ENCODE measurements at regions not wholly inside any gene's neighbourhood (a gene's known extent, or its start where the extent isn't known, plus 50 kb on each side); places are given as distances from the start of the nearest gene placed in this dataset.
"Not testable (repeated sequence)": the region's sequence is repeated elsewhere in the genome, so short reads cannot be mapped to it uniquely, and the experiment has no call there.

DNA sequence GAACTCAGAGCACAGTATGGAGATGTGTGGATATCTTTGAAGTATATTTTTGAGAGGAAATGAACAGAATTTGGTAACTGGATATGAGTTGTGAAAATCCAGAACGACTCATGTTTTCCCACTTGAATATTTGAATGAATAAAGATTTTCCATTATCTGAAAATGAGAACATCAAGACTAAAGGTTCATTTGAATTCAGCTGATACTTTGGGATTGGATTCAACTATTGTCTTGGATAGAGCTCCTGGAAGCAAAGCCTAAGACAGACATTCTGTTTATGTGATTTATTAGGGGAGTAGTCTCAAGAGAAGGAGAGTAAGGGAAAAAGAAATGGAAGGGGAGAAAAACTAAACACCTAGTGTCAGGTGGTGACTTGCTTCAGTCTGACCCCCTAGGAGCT, 256.0 kb upstream of the LYPLAL1 start:
- TF ChIP-seq Cebpa-rat (IDR thresholded peaks at IDR 0.05), result no peak
- no peaks in the 10 kb centered on the region for H3K9me3 ChIP-seq
- no peaks in the 10 kb centered on the region for H4K20me1 ChIP-seq
- H3K9ac ChIP-seq, result no peak overlapping the region
- H3K4me3 ChIP-seq, result no peak overlapping the region
- no peak overlapping the region for H3K4me2 ChIP-seq
- H3K27ac ChIP-seq, result no peak overlapping the region
- H3K4me1 ChIP-seq, result no peaks in the 10 kb centered on the region
- no peaks in the 10 kb centered on the region for H3K36me3 ChIP-seq
- no peaks in the 10 kb centered on the region for H3K27me3 ChIP-seq

DNA sequence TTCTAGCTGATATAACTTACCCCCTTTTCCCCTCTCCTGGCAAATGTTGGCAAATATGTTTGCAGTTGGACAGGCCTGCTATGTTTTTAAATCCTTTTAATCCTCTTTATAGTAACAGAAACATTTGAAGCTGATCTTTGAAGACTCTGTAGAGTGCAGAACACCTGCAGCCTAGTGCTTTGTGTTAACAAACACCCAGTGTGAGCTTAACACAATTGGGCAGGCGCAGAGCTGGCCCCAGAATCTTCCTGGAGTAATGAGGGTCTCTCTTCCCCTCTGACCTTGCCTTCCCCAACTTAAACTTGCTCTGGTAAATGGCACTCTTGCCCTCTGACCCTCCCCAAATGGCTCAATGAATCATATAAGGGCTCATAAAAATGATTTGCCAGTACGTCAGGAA, 247.9 kb upstream of the LYPLAL1 start:
- Histone ChIP-seq H3K4me2 (no peak overlapping the region), H3K9ac (no peak overlapping the region), H3K27me3 (no peaks in the 10 kb centered on the region), H3K4me3 (no peak overlapping the region), H3K27ac (no peak overlapping the region), H3K9me3 (no peaks in the 10 kb centered on the region), H3K4me1 (no peaks in the 10 kb centered on the region), H3K36me3 (no peaks in the 10 kb centered on the region), H4K20me1 (no peaks in the 10 kb centered on the region)
- no peak for TF ChIP-seq Cebpa-rat (IDR thresholded peaks at IDR 0.05)

DNA sequence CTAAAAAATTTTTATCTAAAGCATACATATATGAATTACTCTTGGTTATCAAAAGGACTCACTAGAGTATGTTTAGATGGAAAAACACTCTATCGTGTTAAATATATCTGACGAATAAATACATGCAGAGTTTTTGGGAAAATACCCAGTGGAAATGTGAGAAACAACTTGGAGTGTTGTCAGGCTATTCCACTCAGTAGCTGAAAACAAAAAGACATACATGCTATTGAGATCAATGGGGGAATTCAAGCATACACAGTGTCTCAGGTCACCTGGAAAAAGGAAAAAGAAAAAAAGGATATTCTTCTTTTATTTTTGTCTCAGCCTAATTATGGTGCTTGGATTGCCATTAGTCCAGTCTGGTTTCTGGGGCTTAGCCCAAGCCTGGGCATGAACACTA, 247.0 kb upstream of the LYPLAL1 start:
- Histone ChIP-seq H3K27ac (no peak overlapping the region), H4K20me1 (no peaks in the 10 kb centered on the region)
- TF ChIP-seq Cebpa-rat (IDR thresholded peaks at IDR 0.05), result no peak

DNA sequence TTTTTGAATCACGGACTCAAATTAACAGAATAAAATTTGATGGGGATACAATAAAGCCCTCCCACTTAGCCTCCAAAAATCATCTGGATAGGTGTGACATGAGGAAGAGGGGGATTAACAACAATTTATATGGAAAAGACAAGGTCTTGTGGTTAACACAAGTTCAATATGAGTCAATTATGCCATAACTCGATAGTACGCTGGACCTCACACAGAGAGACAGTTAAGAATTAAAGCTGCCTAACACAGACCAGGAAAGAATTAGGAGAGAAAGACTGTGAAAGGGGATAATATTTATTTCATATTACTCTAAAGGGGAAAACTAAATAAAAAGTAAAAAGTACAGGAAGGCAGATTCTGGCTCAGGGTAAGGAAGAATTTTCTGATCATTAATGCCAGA, 243.7 kb upstream of the LYPLAL1 start:
- Histone ChIP-seq H3K36me3 (no peaks in the 10 kb centered on the region), H3K9me3 (no peaks in the 10 kb centered on the region), H3K4me1 (no peaks in the 10 kb centered on the region), H3K27ac (no peak overlapping the region), H3K4me3 (no peak overlapping the region), H4K20me1 (no peaks in the 10 kb centered on the region), H3K4me2 (no peak overlapping the region), H3K9ac (no peak overlapping the region), H3K27me3 (no peaks in the 10 kb centered on the region)
- no peak for TF ChIP-seq Cebpa-rat (IDR thresholded peaks at IDR 0.05)

More for the DNA sequence above, 247.0 kb upstream of the LYPLAL1 start:
- no peaks in the 10 kb centered on the region for H3K27me3 ChIP-seq
- no peak overlapping the region for H3K9ac ChIP-seq
- no peaks in the 10 kb centered on the region for H3K9me3 ChIP-seq
- H3K4me1 ChIP-seq, result no peaks in the 10 kb centered on the region
- no peak overlapping the region for H3K4me2 ChIP-seq
- H3K4me3 ChIP-seq, result no peak overlapping the region
- H3K36me3 ChIP-seq, result no peaks in the 10 kb centered on the region

DNA sequence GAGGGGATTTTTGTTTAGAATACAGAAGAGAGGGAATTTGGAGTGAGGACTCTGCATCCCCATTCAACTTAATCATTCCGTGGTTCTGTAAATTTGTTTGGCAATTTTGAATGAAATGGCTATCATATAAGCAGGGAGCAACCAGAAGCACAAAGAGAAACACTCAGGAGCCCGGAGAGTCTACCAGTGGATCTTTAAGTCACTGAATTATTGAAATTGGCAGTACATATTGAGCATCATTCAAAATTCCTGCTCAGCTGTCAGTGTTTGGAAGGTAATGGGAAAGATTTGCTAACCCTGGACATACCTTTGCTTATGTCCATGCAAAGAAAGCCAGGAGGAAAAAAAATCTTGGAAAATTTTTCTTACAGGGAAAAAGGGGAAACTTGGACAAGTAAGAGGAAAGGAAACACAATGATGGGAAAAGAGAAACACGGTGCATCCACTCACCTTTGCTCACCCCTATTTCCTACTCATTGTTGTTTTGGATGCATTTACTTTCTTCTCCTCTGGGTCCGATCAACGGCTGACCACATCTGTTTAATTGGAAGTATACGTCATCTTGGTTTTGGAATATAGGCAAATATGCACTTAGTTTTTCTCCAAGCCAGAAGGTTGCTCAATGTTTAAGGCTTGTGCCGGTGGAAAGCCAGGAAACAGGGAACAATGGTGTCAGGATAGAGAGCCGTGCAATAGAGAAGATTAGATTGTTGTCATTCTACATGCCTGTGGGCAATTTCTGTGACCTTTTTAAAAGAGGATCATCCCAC, 243.0 kb upstream of the LYPLAL1 start:
- Histone ChIP-seq H3K9ac (no peak overlapping the region), H3K27me3 (no peaks in the 10 kb centered on the region), H3K4me2 (no peak overlapping the region), H4K20me1 (no peaks in the 10 kb centered on the region), H3K27ac (no peak overlapping the region), H3K36me3 (no peaks in the 10 kb centered on the region), H3K4me1 (no peaks in the 10 kb centered on the region), H3K4me3 (no peak overlapping the region), H3K9me3 (no peaks in the 10 kb centered on the region)
- no peak for TF ChIP-seq Cebpa-rat (IDR thresholded peaks at IDR 0.05)

DNA sequence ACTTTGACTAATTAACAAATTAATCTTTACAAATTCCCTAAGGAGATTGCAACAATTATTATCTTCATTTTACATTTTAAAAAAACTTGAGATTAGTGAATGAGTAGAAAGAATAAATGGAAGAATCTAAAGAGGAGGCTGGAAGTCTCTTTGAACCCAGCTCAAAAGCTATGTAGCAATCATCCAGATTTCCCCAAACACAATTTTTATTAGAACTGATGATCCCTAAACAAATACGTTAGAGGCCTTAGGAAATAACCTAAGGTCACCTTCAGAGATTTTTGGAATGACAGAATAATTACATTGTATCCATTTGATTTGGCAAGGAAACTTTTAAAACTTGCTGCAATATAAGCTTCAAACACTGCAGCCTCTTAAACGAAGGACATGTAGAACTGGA, 242.4 kb upstream of the LYPLAL1 start:
- Histone ChIP-seq H3K27ac (no peak overlapping the region), H3K4me3 (no peak overlapping the region), H3K4me2 (no peak overlapping the region), H3K36me3 (no peaks in the 10 kb centered on the region), H4K20me1 (no peaks in the 10 kb centered on the region), H3K9ac (no peak overlapping the region), H3K4me1 (no peaks in the 10 kb centered on the region), H3K9me3 (no peaks in the 10 kb centered on the region), H3K27me3 (no peaks in the 10 kb centered on the region)
- TF ChIP-seq Cebpa-rat (IDR thresholded peaks at IDR 0.05), result no peak

DNA sequence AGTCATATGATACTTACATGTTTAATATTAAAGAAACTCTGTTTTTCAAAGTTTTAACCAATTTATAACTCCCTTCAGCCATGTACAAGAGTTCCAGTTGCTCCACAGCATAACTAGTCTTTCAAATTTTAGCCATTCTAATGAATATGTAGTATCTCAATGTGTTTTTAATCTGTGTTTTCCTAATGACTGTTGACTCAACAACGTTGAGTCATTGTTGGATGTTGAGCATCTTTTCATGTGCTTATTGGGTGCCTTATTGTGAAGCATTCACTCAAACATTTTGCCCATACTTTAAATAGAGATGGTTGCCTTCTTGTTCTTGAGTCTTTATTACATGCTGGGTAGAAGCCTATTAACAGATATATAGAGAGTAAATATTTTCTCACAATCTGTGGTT, 240.2 kb upstream of the LYPLAL1 start:
- Histone ChIP-seq H3K27me3 (no peaks in the 10 kb centered on the region), H3K9ac (no peak overlapping the region), H3K36me3 (no peaks in the 10 kb centered on the region), H3K9me3 (no peaks in the 10 kb centered on the region), H3K4me3 (no peak overlapping the region), H4K20me1 (no peaks in the 10 kb centered on the region), H3K4me2 (no peak overlapping the region), H3K4me1 (no peaks in the 10 kb centered on the region), H3K27ac (no peak overlapping the region)
- no peak for TF ChIP-seq Cebpa-rat (IDR thresholded peaks at IDR 0.05)

DNA sequence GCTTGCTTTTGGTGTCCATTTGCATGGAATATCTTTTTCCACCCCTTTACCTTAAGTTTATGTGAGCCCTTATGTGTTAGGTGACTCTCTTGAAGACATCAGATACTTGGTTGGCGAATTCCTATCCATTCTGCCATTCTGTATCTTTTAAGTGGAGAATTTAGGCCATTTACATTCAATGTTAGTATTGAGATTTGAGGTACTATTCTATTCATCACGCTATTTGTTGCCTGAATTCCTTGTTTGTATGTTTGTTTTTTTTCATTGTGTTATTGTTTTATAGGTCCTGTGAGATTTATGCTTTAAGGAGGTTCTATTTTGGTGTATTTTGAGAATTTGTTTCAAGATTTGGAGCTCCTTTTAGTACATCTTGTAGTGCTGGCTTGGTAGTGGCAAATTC, 238.3 kb upstream of the LYPLAL1 start:
- H3K4me2 ChIP-seq, H3K27ac ChIP-seq, H4K20me1 ChIP-seq, H3K4me3 ChIP-seq, H3K9ac ChIP-seq, H3K9me3 ChIP-seq, H3K4me1 ChIP-seq, H3K36me3 ChIP-seq, H3K27me3 ChIP-seq: not testable (repeated sequence)

DNA sequence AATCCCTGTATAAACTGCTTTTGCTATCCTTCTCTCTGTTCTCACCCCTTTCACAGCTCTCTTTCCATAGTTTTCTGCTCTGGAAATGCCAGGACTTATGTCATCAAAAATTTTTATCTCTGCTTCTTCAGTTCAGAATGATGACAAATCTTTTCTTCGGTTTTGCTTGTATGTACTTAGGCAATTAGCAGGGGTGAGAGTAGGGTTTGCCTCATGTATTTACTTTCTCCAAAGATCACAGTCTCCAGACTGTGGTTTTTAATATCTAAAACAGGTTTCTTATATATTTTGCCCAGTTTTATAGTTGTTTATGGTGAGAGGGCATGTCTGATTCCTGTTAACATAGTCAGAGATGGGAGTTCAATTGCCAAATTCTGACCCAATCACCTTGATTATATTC, 235.4 kb upstream of the LYPLAL1 start:
- Histone ChIP-seq H3K9ac (no peak overlapping the region), H3K27me3 (no peaks in the 10 kb centered on the region), H3K36me3 (no peaks in the 10 kb centered on the region), H4K20me1 (no peaks in the 10 kb centered on the region), H3K4me2 (no peak overlapping the region), H3K27ac (no peak overlapping the region), H3K9me3 (no peaks in the 10 kb centered on the region), H3K4me3 (no peak overlapping the region), H3K4me1 (no peaks in the 10 kb centered on the region)
- TF ChIP-seq Cebpa-rat (IDR thresholded peaks at IDR 0.05), result no peak

DNA sequence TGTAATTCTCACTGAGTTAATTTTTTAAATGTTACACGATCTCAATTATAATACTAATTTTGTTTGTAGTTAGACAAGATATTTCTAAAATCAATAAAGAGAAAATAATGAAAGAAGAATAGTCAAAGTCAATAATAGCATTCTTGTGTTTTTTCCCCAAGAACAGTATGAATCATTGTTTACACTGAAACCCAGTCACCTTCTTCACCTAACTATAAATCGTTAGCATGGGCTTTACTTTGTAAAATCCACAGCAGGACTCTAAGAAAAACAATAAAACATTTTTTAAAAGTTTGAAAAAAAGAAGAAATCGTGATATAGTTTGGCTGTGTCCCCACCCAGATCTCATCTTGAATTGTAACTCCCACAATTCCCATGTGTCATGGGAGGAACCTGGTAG, 234.6 kb upstream of the LYPLAL1 start:
- Histone ChIP-seq H3K4me2 (no peak overlapping the region), H3K9ac (no peak overlapping the region), H3K9me3 (no peaks in the 10 kb centered on the region), H3K27ac (no peak overlapping the region), H3K27me3 (no peaks in the 10 kb centered on the region), H4K20me1 (no peaks in the 10 kb centered on the region), H3K4me3 (no peak overlapping the region), H3K36me3 (no peaks in the 10 kb centered on the region), H3K4me1 (no peaks in the 10 kb centered on the region)
- TF ChIP-seq Cebpa-rat (IDR thresholded peaks at IDR 0.05), result no peak

DNA sequence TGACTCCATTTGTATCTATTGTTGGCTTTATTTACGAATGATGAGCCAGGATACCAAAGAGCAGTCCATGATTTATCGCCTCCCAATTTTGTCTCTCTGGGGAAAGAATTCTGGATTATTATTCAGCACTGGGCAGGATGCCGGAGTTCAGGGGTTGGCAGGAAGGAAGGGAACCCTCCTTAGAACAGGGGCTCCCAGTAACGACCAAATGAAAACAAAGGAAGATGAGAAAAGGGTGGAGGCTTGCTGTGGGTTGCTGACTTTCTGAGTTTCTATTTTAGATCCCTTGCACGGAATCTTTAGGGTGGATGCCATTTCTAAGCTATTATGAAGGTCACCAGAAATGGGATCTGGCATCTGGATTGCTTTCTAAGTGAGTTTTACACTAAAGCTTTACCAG, 231.2 kb upstream of the LYPLAL1 start:
- no peaks in the 10 kb centered on the region for H3K4me1 ChIP-seq
- H3K36me3 ChIP-seq, result no peaks in the 10 kb centered on the region
- no peaks in the 10 kb centered on the region for H3K9me3 ChIP-seq
- H3K4me2 ChIP-seq, result no peak overlapping the region
- H3K27me3 ChIP-seq, result no peaks in the 10 kb centered on the region
- no peak overlapping the region for H3K27ac ChIP-seq
- no peak overlapping the region for H3K9ac ChIP-seq
- H4K20me1 ChIP-seq, result no peaks in the 10 kb centered on the region
- no peak for TF ChIP-seq Cebpa-rat (IDR thresholded peaks at IDR 0.05)
- H3K4me3 ChIP-seq, result no peak overlapping the region
